ENCODE measurements at regions not wholly inside any gene's neighbourhood (a gene's known extent, or its start where the extent isn't known, plus 50 kb on each side); places are given as distances from the start of the nearest gene placed in this dataset.
"Not testable (repeated sequence)": the region's sequence is repeated elsewhere in the genome, so short reads cannot be mapped to it uniquely, and the experiment has no call there.

GRCh38 chr17:12195418-12195817 is 174.7 kb downstream of the MAP2K4 start:
- no peak for DNase-seq (ENCODE audit: low read depth in 2 of 2)

GRCh38 chr17:12201294-12201880 is 180.7 kb downstream of the MAP2K4 start:
- no peak for DNase-seq (ENCODE audit: low read depth in 2 of 2)

GRCh38 chr17:12209632-12210191 is 189.0 kb downstream of the MAP2K4 start:
- DNase-seq (ENCODE audit: low read depth in 2 of 2): no peak

GRCh38 chr17:12220714-12221439 is 200.2 kb downstream of the MAP2K4 start:
- DNase-seq (ENCODE audit: low read depth in 2 of 2): not testable (repeated sequence)

- DNase-seq (ENCODE audit: low read depth in 2 of 2): no peak
Measured at GRCh38 chr17:12222392-12222791, 201.7 kb downstream of the MAP2K4 start.

- DNase-seq (ENCODE audit: low read depth in 2 of 2): no peak
Measured at GRCh38 chr17:12227547-12227946, 206.9 kb downstream of the MAP2K4 start.

- DNase-seq (ENCODE audit: low read depth in 2 of 2): no peak
Measured at GRCh38 chr17:12229335-12229734, 208.7 kb downstream of the MAP2K4 start.

- DNase-seq (ENCODE audit: low read depth in 2 of 2): no peak
Measured at GRCh38 chr17:12230481-12231354, 210.0 kb downstream of the MAP2K4 start.

- DNase-seq (ENCODE audit: low read depth in 2 of 2): no peak
Measured at GRCh38 chr17:12231355-12231682, 210.6 kb downstream of the MAP2K4 start.

- not testable (repeated sequence) for DNase-seq (ENCODE audit: low read depth in 2 of 2)
Measured at GRCh38 chr17:12239021-12239420, 218.3 kb downstream of the MAP2K4 start.

- no peak for DNase-seq (ENCODE audit: low read depth in 2 of 2)
Measured at GRCh38 chr17:12242345-12242954, 221.8 kb downstream of the MAP2K4 start.

- DNase-seq (ENCODE audit: low read depth in 2 of 2): no peak
Measured at GRCh38 chr17:12247761-12248160, 227.1 kb downstream of the MAP2K4 start.

- no peak for DNase-seq (ENCODE audit: low read depth in 2 of 2)
Measured at GRCh38 chr17:12250973-12251372, 230.3 kb downstream of the MAP2K4 start.

- DNase-seq (ENCODE audit: low read depth in 2 of 2): no peak
Measured at GRCh38 chr17:12252462-12252861, 231.8 kb downstream of the MAP2K4 start.

- DNase-seq (ENCODE audit: low read depth in 2 of 2): no peak
Measured at GRCh38 chr17:12254460-12254859, 233.8 kb downstream of the MAP2K4 start.

GRCh38 chr17:12256380-12256995 is 235.8 kb downstream of the MAP2K4 start:
- peak; percentile 18 to 23 for DNase-seq (ENCODE audit: low read depth in 2 of 2)

GRCh38 chr17:12257176-12257575 is 236.5 kb downstream of the MAP2K4 start:
- DNase-seq (ENCODE audit: low read depth in 2 of 2): no peak

GRCh38 chr17:12261354-12261753 is 240.7 kb downstream of the MAP2K4 start:
- DNase-seq (ENCODE audit: low read depth in 2 of 2): no peak

GRCh38 chr17:12269751-12270150 is 249.1 kb downstream of the MAP2K4 start:
- no peak for DNase-seq (ENCODE audit: low read depth in 2 of 2)

- no peak for DNase-seq (ENCODE audit: low read depth in 2 of 2)
Measured at GRCh38 chr17:12277827-12278226, 257.1 kb downstream of the MAP2K4 start.

GRCh38 chr17:12282056-12282455 is 261.4 kb downstream of the MAP2K4 start:
- DNase-seq (ENCODE audit: low read depth in 2 of 2): no peak

GRCh38 chr17:12287953-12288352 is 267.3 kb downstream of the MAP2K4 start:
- DNase-seq (ENCODE audit: low read depth in 2 of 2): no peak
